ENCODE measurements at regions not wholly inside any gene's neighbourhood (a gene's known extent, or its start where the extent isn't known, plus 50 kb on each side); places are given as distances from the start of the nearest gene placed in this dataset.

DNA sequence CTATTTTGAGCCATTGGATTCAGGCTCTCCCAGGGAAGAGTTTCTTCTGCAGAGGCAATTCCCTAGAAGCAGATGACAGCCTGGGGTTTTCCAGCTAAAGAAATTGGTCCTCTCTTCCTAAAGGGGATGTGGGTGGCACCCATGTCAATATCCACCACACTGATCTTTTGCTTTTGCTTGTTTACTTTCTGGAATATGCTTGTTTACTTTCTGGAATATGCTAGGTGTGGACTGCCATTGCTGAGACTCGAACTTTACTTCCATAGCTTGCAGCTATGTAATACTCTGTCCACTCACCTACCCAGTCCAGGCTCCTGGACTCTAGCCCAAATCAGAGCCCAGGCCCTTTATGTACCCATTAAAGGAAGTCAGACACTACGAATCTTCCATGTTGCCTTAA lies 92.1 kb upstream of the SMYD2 start:
- TF ChIP-seq, protein P1, sequence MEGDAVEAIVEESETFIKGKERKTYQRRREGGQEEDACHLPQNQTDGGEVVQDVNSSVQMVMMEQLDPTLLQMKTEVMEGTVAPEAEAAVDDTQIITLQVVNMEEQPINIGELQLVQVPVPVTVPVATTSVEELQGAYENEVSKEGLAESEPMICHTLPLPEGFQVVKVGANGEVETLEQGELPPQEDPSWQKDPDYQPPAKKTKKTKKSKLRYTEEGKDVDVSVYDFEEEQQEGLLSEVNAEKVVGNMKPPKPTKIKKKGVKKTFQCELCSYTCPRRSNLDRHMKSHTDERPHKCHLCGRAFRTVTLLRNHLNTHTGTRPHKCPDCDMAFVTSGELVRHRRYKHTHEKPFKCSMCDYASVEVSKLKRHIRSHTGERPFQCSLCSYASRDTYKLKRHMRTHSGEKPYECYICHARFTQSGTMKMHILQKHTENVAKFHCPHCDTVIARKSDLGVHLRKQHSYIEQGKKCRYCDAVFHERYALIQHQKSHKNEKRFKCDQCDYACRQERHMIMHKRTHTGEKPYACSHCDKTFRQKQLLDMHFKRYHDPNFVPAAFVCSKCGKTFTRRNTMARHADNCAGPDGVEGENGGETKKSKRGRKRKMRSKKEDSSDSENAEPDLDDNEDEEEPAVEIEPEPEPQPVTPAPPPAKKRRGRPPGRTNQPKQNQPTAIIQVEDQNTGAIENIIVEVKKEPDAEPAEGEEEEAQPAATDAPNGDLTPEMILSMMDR (IDR thresholded peaks at IDR 0.05; ENCODE audit: borderline replicate concordance), result no peak
- intact Hi-C loops (cut with micrococcal nuclease), result no loop called here
- peaks cover 97% of the 10 kb centered on the region for H3K27me3 ChIP-seq (ENCODE audit: low read depth)
- H3K4me1 ChIP-seq, result peaks cover 13% of the 10 kb centered on the region
- DNase-seq, result no peak
- H3K9me3 ChIP-seq (replicated peaks), result no peaks in the 10 kb centered on the region
- H3K27ac ChIP-seq (replicated peaks), result no peak overlapping the region
- H3K4me3 ChIP-seq, result no peak overlapping the region
- H3K36me3 ChIP-seq, result no peaks in the 10 kb centered on the region

DNA sequence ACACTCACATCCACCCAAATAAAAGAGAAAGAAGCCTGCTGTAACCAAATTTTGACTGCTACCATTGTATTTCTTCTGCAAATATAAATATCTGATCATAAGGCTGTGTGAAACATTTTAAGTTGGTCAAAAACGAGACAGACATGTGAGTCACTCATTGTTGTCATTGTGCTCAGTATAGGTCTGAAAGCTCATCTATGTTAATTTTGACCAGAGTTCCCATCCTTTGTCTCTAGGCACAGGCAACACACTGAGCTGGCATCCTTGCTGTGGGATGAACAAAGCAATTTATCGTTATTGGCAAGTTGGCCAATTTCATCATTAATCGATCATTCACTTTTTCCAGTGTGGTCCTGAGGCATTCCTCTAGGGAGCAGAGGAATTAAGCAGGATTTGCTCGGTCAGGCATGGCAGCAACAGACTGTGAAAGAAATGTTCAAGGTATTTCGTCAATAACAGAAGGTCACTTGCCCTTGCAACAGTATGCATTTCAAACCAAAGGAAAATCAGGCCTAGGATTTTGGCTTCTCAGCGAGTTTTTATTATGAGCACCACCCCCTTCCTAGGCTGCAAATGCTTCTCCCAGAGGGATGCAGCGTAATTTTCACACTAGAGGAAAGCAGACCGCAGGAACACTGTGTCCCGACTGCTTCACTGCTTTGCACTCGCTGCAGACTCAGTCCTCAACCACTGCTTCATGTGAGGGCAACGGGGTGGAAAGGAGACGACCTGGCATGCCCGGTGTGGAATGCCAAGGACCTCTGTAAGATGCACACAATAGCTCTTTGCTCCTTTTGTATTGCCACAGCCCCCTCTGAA lies 87.9 kb upstream of the SMYD2 start:
- Histone ChIP-seq H3K4me1 (no peaks in the 10 kb centered on the region), H3K27ac (replicated peaks) (no peak overlapping the region), H3K27me3 (ENCODE audit: low read depth) (peaks cover 81% of the 10 kb centered on the region), H3K36me3 (no peaks in the 10 kb centered on the region), H3K4me3 (no peak overlapping the region), H3K9me3 (replicated peaks) (no peaks in the 10 kb centered on the region)
- TF ChIP-seq, protein P1 (IDR thresholded peaks at IDR 0.05; ENCODE audit: borderline replicate concordance), result no peak
- no peak for DNase-seq
- intact Hi-C loops (cut with micrococcal nuclease), result no loop called here

DNA sequence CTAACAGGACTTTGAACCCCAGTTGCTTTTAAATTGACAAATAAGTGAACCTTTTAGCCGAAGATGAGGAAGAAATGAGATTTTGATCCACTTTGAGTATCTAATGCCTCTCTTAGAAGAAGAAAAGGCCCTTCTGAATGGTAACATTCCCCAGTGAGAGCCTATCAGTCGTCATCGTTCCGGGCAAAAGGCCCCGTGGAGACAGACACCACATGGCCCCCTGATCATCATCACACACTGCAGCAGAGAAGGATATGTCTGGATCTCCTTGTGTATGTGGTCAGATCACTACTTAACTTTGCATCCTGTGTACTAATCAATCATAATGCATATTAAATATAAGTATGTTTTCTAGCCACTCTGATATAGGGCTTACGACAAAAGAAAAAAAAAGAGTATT lies 87.3 kb upstream of the SMYD2 start:
- no peak for DNase-seq
- no peaks in the 10 kb centered on the region for H3K36me3 ChIP-seq
- H3K27me3 ChIP-seq (ENCODE audit: low read depth), result peaks cover 75% of the 10 kb centered on the region
- H3K9me3 ChIP-seq (replicated peaks), result no peaks in the 10 kb centered on the region
- intact Hi-C loops (cut with micrococcal nuclease), result no loop called here
- no peak overlapping the region for H3K4me3 ChIP-seq
- no peaks in the 10 kb centered on the region for H3K4me1 ChIP-seq
- no peak overlapping the region for H3K27ac ChIP-seq (replicated peaks)
- TF ChIP-seq, protein P1 (IDR thresholded peaks at IDR 0.05; ENCODE audit: borderline replicate concordance), result no peak

DNA sequence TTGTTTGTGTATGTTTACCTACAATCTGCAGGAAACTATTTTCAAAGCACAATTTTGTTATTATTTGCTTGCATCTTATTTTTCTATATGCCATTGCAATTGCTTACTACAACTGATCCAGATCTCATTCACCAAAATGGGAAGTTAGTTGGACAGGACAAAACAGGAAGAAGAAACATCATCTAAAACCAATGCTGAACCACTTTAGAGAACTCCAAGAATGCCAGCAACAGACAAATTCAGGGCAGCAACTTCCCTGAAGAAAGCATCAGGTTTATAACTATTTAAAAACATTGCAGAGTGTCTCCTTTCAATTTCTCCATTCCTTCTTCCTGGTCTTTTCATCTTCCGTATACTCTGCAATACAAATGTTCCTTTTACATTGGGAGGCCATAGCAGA lies 82.4 kb upstream of the SMYD2 start:
- TF ChIP-seq, protein P1 (IDR thresholded peaks at IDR 0.05; ENCODE audit: borderline replicate concordance), result no peak
- no peak overlapping the region for H3K4me3 ChIP-seq
- intact Hi-C loops (cut with micrococcal nuclease), result no loop called here
- no peaks in the 10 kb centered on the region for H3K36me3 ChIP-seq
- peaks cover 55% of the 10 kb centered on the region for H3K27me3 ChIP-seq (ENCODE audit: low read depth)
- no peak overlapping the region for H3K27ac ChIP-seq (replicated peaks)
- H3K4me1 ChIP-seq, result no peaks in the 10 kb centered on the region
- no peaks in the 10 kb centered on the region for H3K9me3 ChIP-seq (replicated peaks)
- DNase-seq, result no peak

DNA sequence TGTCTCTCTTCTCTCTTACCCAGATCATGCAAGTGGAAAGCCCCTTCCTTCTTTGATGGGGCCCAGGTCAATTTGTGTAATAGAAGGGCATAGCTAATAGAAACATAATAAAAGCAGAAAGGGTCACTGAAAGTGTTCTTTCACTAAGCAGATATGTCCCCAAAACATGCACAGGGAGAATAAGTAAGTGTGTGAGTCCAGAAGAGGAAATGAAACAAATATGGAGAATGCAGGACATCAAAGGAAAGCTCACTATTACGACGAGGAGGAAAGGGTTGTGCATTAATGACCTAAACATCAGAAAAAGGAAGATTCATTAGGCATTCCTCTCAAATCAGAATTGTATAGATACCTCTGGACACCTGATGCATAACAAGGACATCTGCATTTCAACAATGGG lies 81.4 kb upstream of the SMYD2 start:
- no peak overlapping the region for H3K27ac ChIP-seq (replicated peaks)
- H3K27me3 ChIP-seq (ENCODE audit: low read depth), result peaks cover 51% of the 10 kb centered on the region
- intact Hi-C loops (cut with micrococcal nuclease), result no loop called here
- DNase-seq, result no peak
- H3K36me3 ChIP-seq, result no peaks in the 10 kb centered on the region
- H3K4me1 ChIP-seq, result no peaks in the 10 kb centered on the region
- TF ChIP-seq, protein P1 (IDR thresholded peaks at IDR 0.05; ENCODE audit: borderline replicate concordance), result no peak
- H3K9me3 ChIP-seq (replicated peaks), result no peaks in the 10 kb centered on the region
- no peak overlapping the region for H3K4me3 ChIP-seq
